ENCODE measurements at regions not wholly inside any gene's neighbourhood (a gene's known extent, or its start where the extent isn't known, plus 50 kb on each side); places are given as distances from the start of the nearest gene placed in this dataset.

GRCh38 chr10:128884033-128884425, 583.0 kb upstream of the MGMT start:
- no peaks in the 10 kb centered on the region for H3K9me2 ChIP-seq (replicated peaks; ENCODE audit: control insufficient read depth, low read length)
- H3K9me3 ChIP-seq (ENCODE audit: control insufficient read depth, insufficient read depth, low read length): peaks cover 10% of the 10 kb centered on the region; the same call in 1 of the 2 replicates
- no peak for TF ChIP-seq CTCF (IDR thresholded peaks at IDR 0.05; ENCODE audit: low read depth, low read length, poor library complexity, severe bottlenecking)
- TF ChIP-seq EZH2phosphoT487 (IDR thresholded peaks at IDR 0.05; ENCODE audit: borderline replicate concordance, low read length): no peak
- H3K27me3 ChIP-seq (ENCODE audit: control insufficient read depth, low read length): no peaks in the 10 kb centered on the region
- no peak overlapping the region for H3K4me2 ChIP-seq (ENCODE audit: low read length)
- H4K20me1 ChIP-seq (ENCODE audit: control insufficient read depth, insufficient read depth, low read depth, low read length): no peaks in the 10 kb centered on the region
- no peaks in the 10 kb centered on the region for H3K4me1 ChIP-seq (ENCODE audit: control insufficient read depth, low read length)
- H3K4me3 ChIP-seq (ENCODE audit: low read length): no peak overlapping the region
- no peak overlapping the region for H3K27ac ChIP-seq (ENCODE audit: low read depth, low read length)
- H3K79me2 ChIP-seq (ENCODE audit: control insufficient read depth, low read length): no peaks in the 10 kb centered on the region
- H3K36me3 ChIP-seq (ENCODE audit: control insufficient read depth, low read length): no peaks in the 10 kb centered on the region
- no peaks in the 10 kb centered on the region for H3F3A ChIP-seq (ENCODE audit: control insufficient read depth, insufficient read depth)

- Histone ChIP-seq H3K27me3 (ENCODE audit: control insufficient read depth, low read length) (no peaks in the 10 kb centered on the region), H3K4me2 (ENCODE audit: low read length) (no peak overlapping the region), H3K27ac (ENCODE audit: low read depth, low read length) (no peak overlapping the region), H3F3A (ENCODE audit: control insufficient read depth, insufficient read depth) (no peaks in the 10 kb centered on the region), H3K9me2 (replicated peaks; ENCODE audit: control insufficient read depth, low read length) (no peaks in the 10 kb centered on the region), H3K36me3 (ENCODE audit: control insufficient read depth, low read length) (no peaks in the 10 kb centered on the region), H3K79me2 (ENCODE audit: control insufficient read depth, low read length) (no peaks in the 10 kb centered on the region), H3K4me1 (ENCODE audit: control insufficient read depth, low read length) (no peaks in the 10 kb centered on the region), H4K20me1 (ENCODE audit: control insufficient read depth, insufficient read depth, low read depth, low read length) (no peaks in the 10 kb centered on the region), H3K4me3 (ENCODE audit: low read length) (no peak overlapping the region), H3K9me3 (ENCODE audit: control insufficient read depth, insufficient read depth, low read length) (peaks cover 10% of the 10 kb centered on the region; the same call in 1 of the 2 replicates)
- TF ChIP-seq CTCF (IDR thresholded peaks at IDR 0.05; ENCODE audit: low read depth, low read length, poor library complexity, severe bottlenecking): no peak
Measured at GRCh38 chr10:128884496-128885072, 582.5 kb upstream of the MGMT start.

- Histone ChIP-seq H3K36me3 (ENCODE audit: control insufficient read depth, low read length) (no peaks in the 10 kb centered on the region), H3F3A (ENCODE audit: control insufficient read depth, insufficient read depth) (no peaks in the 10 kb centered on the region), H3K27me3 (ENCODE audit: control insufficient read depth, low read length) (no peaks in the 10 kb centered on the region), H3K4me2 (ENCODE audit: low read length) (no peak overlapping the region), H3K4me1 (ENCODE audit: control insufficient read depth, low read length) (no peaks in the 10 kb centered on the region), H3K79me2 (ENCODE audit: control insufficient read depth, low read length) (no peaks in the 10 kb centered on the region), H3K9me2 (replicated peaks; ENCODE audit: control insufficient read depth, low read length) (no peaks in the 10 kb centered on the region), H4K20me1 (ENCODE audit: control insufficient read depth, insufficient read depth, low read depth, low read length) (no peaks in the 10 kb centered on the region), H3K9me3 (ENCODE audit: control insufficient read depth, insufficient read depth, low read length) (peaks cover 10% of the 10 kb centered on the region; the same call in 1 of the 2 replicates), H3K4me3 (ENCODE audit: low read length) (no peak overlapping the region), H3K27ac (ENCODE audit: low read depth, low read length) (no peak overlapping the region)
- TF ChIP-seq CTCF (IDR thresholded peaks at IDR 0.05; ENCODE audit: low read depth, low read length, poor library complexity, severe bottlenecking) (no peak), EZH2phosphoT487 (IDR thresholded peaks at IDR 0.05; ENCODE audit: borderline replicate concordance, low read length) (no peak)
Measured at GRCh38 chr10:128885573-128886555, 581.2 kb upstream of the MGMT start.

Measured in DOHH2 (cell line).